Mesothelial cell of epicardium (in vitro differentiated cells): ENCODE measurements at regions not wholly inside any gene's neighbourhood (a gene's known extent, or its start where the extent isn't known, plus 50 kb on each side); places are given as distances from the start of the nearest gene placed in this dataset.
"Not testable (repeated sequence)": the region's sequence is repeated elsewhere in the genome, so short reads cannot be mapped to it uniquely, and the experiment has no call there.

ENCODE experiments used
- DNase-seq, 2 experiments: peaks; one replicate each; pipeline ENCODE4 v3.0.0; 2021; ENCODE audit warnings: low spot score in 2 of 2; ENCODE audit not compliant: unreplicated experiment in 2 of 2
- H3K27ac Mint-ChIP-seq: 2 replicates; pipeline ENCODE4 v1.8.0; 2021; ENCODE audit warnings: mixed read lengths
- H3K27me3 Mint-ChIP-seq: 2 replicates; pipeline ENCODE4 v1.8.0; 2021; ENCODE audit warnings: low read depth, mixed read lengths
- H3K36me3 Mint-ChIP-seq: 2 replicates; pipeline ENCODE4 v1.8.0; 2021; ENCODE audit warnings: mixed read lengths
- H3K4me1 Mint-ChIP-seq: 2 replicates; pipeline ENCODE4 v1.8.0; 2021; ENCODE audit warnings: mixed read lengths
- H3K4me3 Mint-ChIP-seq: 2 replicates; pipeline ENCODE4 v1.8.0; 2021; ENCODE audit warnings: mild to moderate bottlenecking, moderate library complexity, mixed read lengths
- H3K9me3 Mint-ChIP-seq: 2 replicates; pipeline ENCODE4 v1.8.0; 2021; ENCODE audit warnings: mixed read lengths
- TF ChIP-seq, protein P1 (sequence below): fragments of 200-600 bp; sonication (generic); IDR thresholded peaks from one replicate; pipeline ENCODE4 v1.5.0; 2021; ENCODE audit warnings: antibody characterized with exemption; ENCODE audit not compliant: unreplicated experiment

DNA sequence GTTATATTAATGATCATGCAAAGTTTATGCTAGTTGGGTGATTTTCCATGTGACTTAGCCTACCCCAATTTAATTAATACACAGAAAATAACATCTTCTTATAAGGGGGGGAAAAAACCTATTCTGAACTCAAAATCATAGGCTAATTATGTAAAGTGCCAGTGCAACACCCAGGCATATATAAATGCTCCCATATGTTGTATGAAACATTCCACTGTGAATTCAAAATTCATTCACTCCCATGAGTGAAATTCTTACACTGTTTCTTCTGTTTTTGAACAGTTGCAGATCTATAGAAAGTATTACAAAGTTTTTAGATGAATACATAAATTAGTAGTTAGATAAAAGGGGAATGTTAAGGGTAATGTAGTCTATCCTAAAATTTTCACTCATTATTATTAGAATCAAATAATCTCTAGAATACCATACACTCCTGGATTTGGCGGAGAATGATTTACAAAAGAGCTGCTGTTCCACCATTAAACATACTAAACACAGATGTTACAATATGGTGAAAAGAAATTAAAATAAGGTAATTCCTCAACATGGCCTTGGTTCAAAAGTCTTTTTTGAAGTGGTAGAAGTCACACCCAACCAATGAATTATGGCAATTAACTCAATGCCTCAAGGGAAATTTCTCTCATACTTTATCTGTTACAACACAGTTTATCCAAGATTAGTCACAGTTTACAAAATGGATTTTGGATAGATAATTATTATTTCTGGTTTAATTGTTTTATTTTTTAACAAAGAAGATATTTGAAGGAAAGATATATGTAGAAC, 454.1 kb upstream of the FLRT2 start:
- no peaks in the 10 kb centered on the region for H3K36me3 Mint-ChIP-seq
- no peak overlapping the region for H3K4me3 Mint-ChIP-seq
- TF ChIP-seq, protein P1, sequence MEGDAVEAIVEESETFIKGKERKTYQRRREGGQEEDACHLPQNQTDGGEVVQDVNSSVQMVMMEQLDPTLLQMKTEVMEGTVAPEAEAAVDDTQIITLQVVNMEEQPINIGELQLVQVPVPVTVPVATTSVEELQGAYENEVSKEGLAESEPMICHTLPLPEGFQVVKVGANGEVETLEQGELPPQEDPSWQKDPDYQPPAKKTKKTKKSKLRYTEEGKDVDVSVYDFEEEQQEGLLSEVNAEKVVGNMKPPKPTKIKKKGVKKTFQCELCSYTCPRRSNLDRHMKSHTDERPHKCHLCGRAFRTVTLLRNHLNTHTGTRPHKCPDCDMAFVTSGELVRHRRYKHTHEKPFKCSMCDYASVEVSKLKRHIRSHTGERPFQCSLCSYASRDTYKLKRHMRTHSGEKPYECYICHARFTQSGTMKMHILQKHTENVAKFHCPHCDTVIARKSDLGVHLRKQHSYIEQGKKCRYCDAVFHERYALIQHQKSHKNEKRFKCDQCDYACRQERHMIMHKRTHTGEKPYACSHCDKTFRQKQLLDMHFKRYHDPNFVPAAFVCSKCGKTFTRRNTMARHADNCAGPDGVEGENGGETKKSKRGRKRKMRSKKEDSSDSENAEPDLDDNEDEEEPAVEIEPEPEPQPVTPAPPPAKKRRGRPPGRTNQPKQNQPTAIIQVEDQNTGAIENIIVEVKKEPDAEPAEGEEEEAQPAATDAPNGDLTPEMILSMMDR = no peak
- H3K4me1 Mint-ChIP-seq = peaks cover 2% of the 10 kb centered on the region
- no peaks in the 10 kb centered on the region for H3K9me3 Mint-ChIP-seq
- no peak overlapping the region for H3K27ac Mint-ChIP-seq
- DNase-seq = no peak
- no peaks in the 10 kb centered on the region for H3K27me3 Mint-ChIP-seq

DNA sequence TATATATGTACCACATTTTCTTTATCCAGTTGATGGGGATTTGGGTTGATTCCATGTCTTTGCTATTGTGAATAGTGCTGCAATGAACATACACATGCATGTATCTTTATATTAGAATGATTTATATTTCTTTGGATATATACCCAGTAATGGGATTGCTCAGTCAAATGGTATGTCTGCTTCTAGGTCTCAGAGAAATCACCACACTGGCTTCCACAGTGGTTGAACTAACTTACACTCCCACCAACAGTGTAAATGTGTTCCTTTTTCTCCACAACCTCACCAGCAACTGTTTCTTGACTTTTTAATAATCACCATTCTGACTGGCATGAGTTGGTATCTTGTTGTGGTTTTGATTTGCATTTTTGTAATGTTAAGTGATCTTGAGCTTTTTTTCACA, 452.2 kb upstream of the FLRT2 start:
- H3K4me1 Mint-ChIP-seq, H3K4me3 Mint-ChIP-seq, H3K9me3 Mint-ChIP-seq, H3K36me3 Mint-ChIP-seq, H3K27ac Mint-ChIP-seq, DNase-seq, H3K27me3 Mint-ChIP-seq: not testable (repeated sequence)

DNA sequence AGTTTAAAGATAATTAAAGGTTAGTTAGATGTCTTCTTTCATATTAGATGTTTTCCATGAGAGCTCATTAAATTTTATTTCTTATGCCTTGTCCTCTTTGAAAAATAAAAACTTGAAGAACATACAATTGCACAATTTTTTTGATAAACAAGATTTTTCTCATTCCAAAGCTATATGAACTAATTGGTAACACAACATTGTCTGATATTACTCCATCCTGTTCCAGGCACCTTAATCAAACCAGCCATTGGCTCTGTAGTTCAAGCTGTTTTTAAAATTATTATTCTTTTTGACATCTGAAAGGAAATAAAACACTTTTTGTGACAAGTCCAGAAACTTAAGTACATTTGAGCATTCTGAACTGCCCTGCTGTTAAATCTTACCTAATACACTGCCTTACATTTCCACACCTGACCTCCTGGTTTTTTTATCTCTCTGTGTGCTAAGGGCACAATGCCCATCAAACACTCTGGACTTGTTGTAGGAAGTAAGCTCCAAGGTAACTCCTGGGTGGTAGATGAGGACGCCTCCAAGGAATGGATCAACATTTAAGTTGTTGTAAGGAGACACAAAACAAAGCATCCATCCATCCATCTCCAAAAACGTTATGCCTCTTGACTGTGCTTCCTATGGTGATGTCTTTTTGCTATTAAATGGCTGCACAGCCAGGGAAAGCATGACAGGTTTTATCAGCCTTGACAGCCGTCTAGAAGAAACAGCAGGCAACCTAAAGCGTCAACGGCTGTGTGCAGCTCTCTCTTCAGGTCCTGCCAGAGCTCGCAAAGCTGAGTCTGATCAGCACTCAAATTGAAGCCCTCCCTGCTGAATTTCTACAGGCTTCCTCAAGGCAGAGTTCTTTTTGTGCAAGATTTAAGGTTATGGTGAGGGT, 449.9 kb upstream of the FLRT2 start:
- Mint-ChIP-seq H3K27ac (no peak overlapping the region), H3K9me3 (no peaks in the 10 kb centered on the region)

DNA sequence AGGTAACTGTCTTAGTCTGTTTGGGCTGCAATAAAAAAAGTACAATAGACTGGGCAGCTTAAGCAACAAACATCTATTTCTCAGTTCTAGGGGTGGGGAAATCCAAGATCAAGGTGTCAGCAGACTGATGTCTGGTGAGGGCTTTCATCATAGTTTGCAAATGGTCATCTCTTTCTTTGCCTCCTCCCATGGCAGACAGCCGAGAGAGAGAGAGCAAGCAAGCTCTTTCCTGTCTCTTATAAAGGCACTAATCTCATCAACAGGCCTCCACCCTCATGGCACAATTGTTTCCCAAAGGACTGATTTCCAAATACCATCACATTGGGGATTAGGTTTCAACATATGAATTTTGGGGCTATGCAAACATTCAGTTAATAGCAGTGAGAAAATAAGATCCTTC, 445.6 kb upstream of the FLRT2 start:
- H3K4me1 Mint-ChIP-seq = peaks cover 2% of the 10 kb centered on the region
- H3K9me3 Mint-ChIP-seq = no peaks in the 10 kb centered on the region
- no peak overlapping the region for H3K27ac Mint-ChIP-seq
- H3K4me3 Mint-ChIP-seq = no peak overlapping the region
- H3K27me3 Mint-ChIP-seq = no peaks in the 10 kb centered on the region
- no peaks in the 10 kb centered on the region for H3K36me3 Mint-ChIP-seq
- TF ChIP-seq, protein P1 = no peak
- no peak for DNase-seq

More for the DNA sequence above, 449.9 kb upstream of the FLRT2 start:
- no peaks in the 10 kb centered on the region for H3K36me3 Mint-ChIP-seq
- H3K27me3 Mint-ChIP-seq = no peaks in the 10 kb centered on the region
- no peak overlapping the region for H3K4me3 Mint-ChIP-seq
- TF ChIP-seq, protein P1 = no peak
- peaks cover 2% of the 10 kb centered on the region for H3K4me1 Mint-ChIP-seq
- DNase-seq = no peak

DNA sequence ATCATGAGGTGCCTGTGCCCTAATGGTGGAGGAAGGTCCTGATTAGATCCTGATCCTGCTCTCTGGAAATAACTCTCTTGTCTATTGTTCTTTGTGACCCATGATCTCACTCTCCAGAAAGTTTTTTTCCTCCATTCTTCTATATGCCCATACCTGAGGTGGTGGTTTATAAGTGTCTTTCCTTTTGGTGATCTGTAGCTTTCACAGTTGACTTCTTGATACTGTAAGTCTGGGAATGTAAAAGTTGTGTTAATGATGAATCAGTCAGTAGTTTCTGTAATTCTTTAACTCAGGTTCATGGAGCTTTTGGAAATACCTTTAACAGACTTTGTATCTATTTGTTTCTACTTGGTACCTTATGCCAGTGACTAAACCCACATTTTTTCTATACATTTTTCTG, 444.0 kb upstream of the FLRT2 start:
- Mint-ChIP-seq H3K4me3 (no peak overlapping the region), H3K36me3 (no peaks in the 10 kb centered on the region), H3K4me1 (peaks cover 4% of the 10 kb centered on the region), H3K27me3 (no peaks in the 10 kb centered on the region), H3K27ac (no peak overlapping the region), H3K9me3 (no peaks in the 10 kb centered on the region)
- no peak for DNase-seq
- TF ChIP-seq, protein P1 = no peak

DNA sequence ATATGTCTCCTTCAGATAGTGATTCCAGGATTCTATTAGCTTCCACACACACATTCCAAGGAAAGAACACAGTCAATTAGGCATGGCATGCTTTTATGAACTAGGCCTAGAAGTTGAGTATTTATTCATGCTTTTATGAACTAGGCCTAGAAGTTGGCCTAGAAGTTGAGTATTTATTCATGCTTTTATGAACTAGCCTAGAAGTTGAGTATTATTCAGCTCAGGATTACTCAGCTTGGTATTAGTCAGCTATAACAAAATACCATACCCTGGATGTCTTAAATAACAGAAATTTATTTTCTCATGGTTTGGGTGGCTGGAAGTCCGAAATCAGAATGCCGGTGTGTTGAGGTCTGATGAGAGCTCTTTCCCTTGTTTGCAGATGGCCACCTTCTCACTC, 442.7 kb upstream of the FLRT2 start:
- Mint-ChIP-seq H3K9me3 (no peaks in the 10 kb centered on the region), H3K4me3 (no peak overlapping the region), H3K4me1 (peaks cover 4% of the 10 kb centered on the region), H3K27me3 (no peaks in the 10 kb centered on the region), H3K27ac (no peak overlapping the region), H3K36me3 (no peaks in the 10 kb centered on the region)
- no peak for DNase-seq
- TF ChIP-seq, protein P1 = no peak
